Right lobe of liver (tissue), 4 donors: ENCODE measurements at regions not wholly inside any gene's neighbourhood (a gene's known extent, or its start where the extent isn't known, plus 50 kb on each side); places are given as distances from the start of the nearest gene placed in this dataset.

ENCODE experiments used
- CTCF ChIP-seq, 4 donors: fragments of 200-600 bp in 3 of 4; fragments of 450-650 bp in 1 of 4; IDR thresholded peaks; one replicate each; pipeline versions ENCODE4 v1.5.1 to v1.8.0; 2016 to 2022; ENCODE audit warnings: antibody characterized with exemption in 4 of 4, mild to moderate bottlenecking in 2 of 4
- POLR2A ChIP-seq: fragments of 450-650 bp; IDR thresholded peaks from one replicate; pipeline ENCODE4 v1.6.1; 2017; ENCODE audit warnings: antibody characterized with exemption, mild to moderate bottlenecking
- donor health status: DM: no; HTN: no; CAD: no.
- donor health status: DM: no; HTN: no; CAD: no.
- donor health status: DM: no; HTN: yes; CAD: no.

DNA sequence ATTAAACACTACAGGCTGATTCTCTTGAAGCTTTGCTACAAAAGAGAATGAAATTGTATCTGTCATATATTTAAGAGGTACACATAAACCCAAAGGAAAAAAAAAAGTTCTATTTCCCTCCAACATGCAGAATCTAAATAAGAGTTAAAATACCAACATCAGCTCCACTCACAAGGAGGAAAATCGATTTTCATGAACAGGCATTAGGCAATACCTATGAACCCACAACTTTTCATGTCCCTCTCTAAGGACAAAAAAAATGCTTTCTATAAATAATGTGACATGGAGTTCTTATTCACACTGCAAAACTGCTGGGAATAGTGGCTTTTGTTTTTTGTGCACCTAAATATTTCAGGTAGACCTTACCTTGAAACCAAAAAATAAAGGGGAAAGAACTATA, 192.5 kb downstream of the KLF12 start:
- TF ChIP-seq CTCF (IDR thresholded peaks at IDR 0.05) (no peak), POLR2A (no peak)
